Stomach smooth muscle (tissue), 2 donors: ENCODE measurements at regions not wholly inside any gene's neighbourhood (a gene's known extent, or its start where the extent isn't known, plus 50 kb on each side); places are given as distances from the start of the nearest gene placed in this dataset.

Source experiments
- H3K27ac ChIP-seq: one replicate; pipeline ENCODE4 v1.7.0; 2013; ENCODE audit warnings: mild to moderate bottlenecking, low read length, inconsistent platforms
- H3K27me3 ChIP-seq, 2 donors: one replicate each; pipeline ENCODE4 v1.7.0; 2013; ENCODE audit warnings: low read length in 2 of 2; ENCODE audit not compliant: insufficient read depth in 2 of 2, control insufficient read depth in 1 of 2
- H3K36me3 ChIP-seq, 2 donors: one replicate each; pipeline ENCODE4 v1.7.0; 2013; ENCODE audit warnings: low read length in 2 of 2; ENCODE audit not compliant: control insufficient read depth in 2 of 2, insufficient read depth in 2 of 2
- H3K4me1 ChIP-seq: one replicate; pipeline ENCODE4 v1.7.0; 2013; ENCODE audit warnings: low read length; ENCODE audit not compliant: control insufficient read depth, insufficient read depth
- H3K4me3 ChIP-seq, 2 donors: one replicate each; pipeline ENCODE4 v1.7.0; 2013; ENCODE audit warnings: low read length in 2 of 2
- H3K9ac ChIP-seq, 2 donors: one replicate each; pipeline ENCODE4 v1.7.0; 2013; ENCODE audit warnings: low read length in 2 of 2, mild to moderate bottlenecking in 1 of 2
- H3K9me3 ChIP-seq, 2 donors: one replicate each; pipeline ENCODE4 v1.7.0; 2013; ENCODE audit warnings: low read length in 2 of 2; ENCODE audit not compliant: control insufficient read depth in 2 of 2
- donor health status: healthy.
- donor health status: Pancreatic carcinoma.

GRCh38 chr10:88168171-88169036 lies 305.0 kb downstream of the PTEN start:
- Histone ChIP-seq H3K27me3 (no peaks in the 10 kb centered on the region), H3K4me3 (no peak overlapping the region), H3K9ac (no peak overlapping the region), H3K36me3 (no peaks in the 10 kb centered on the region), H3K9me3 (peaks cover 0 to 2% of the 10 kb centered on the region in 2 donors), H3K4me1 (no peaks in the 10 kb centered on the region), H3K27ac (no peak overlapping the region)

- H3K4me1 ChIP-seq = no peaks in the 10 kb centered on the region
- H3K9me3 ChIP-seq = peaks cover 0 to 2% of the 10 kb centered on the region in 2 donors
- no peaks in the 10 kb centered on the region for H3K27me3 ChIP-seq
- H3K9ac ChIP-seq = no peak overlapping the region
- no peaks in the 10 kb centered on the region for H3K36me3 ChIP-seq
- H3K4me3 ChIP-seq = no peak overlapping the region
- no peak overlapping the region for H3K27ac ChIP-seq
These were observed 305.6 kb downstream of the PTEN start for GRCh38 chr10:88169037-88169319.

- Histone ChIP-seq H3K27ac (no peak overlapping the region), H3K9ac (no peak overlapping the region), H3K9me3 (peaks cover 0 to 2% of the 10 kb centered on the region in 2 donors), H3K4me1 (no peaks in the 10 kb centered on the region), H3K4me3 (no peak overlapping the region), H3K36me3 (no peaks in the 10 kb centered on the region), H3K27me3 (no peaks in the 10 kb centered on the region)
These were observed 307.2 kb downstream of the PTEN start for GRCh38 chr10:88170628-88171027.

GRCh38 chr10:88172159-88172558 lies 308.7 kb downstream of the PTEN start:
- no peaks in the 10 kb centered on the region for H3K27me3 ChIP-seq
- peaks cover 0 to 2% of the 10 kb centered on the region in 2 donors for H3K9me3 ChIP-seq
- no peak overlapping the region for H3K27ac ChIP-seq
- no peak overlapping the region for H3K9ac ChIP-seq
- H3K4me1 ChIP-seq = no peaks in the 10 kb centered on the region
- no peak overlapping the region for H3K4me3 ChIP-seq
- no peaks in the 10 kb centered on the region for H3K36me3 ChIP-seq

- H3K9me3 ChIP-seq = peaks cover 0 to 7% of the 10 kb centered on the region in 2 donors
- no peak overlapping the region for H3K4me3 ChIP-seq
- no peak overlapping the region for H3K9ac ChIP-seq
- H3K36me3 ChIP-seq = no peaks in the 10 kb centered on the region
- no peak overlapping the region for H3K27ac ChIP-seq
- H3K4me1 ChIP-seq = no peaks in the 10 kb centered on the region
- no peaks in the 10 kb centered on the region for H3K27me3 ChIP-seq
These were observed 311.0 kb downstream of the PTEN start for GRCh38 chr10:88174391-88174790.

GRCh38 chr10:88178758-88179157 lies 315.3 kb downstream of the PTEN start:
- Histone ChIP-seq H3K36me3 (no peaks in the 10 kb centered on the region), H3K9me3 (peaks cover 0 to 7% of the 10 kb centered on the region in 2 donors), H3K9ac (no peak overlapping the region), H3K4me3 (no peak overlapping the region), H3K4me1 (no peaks in the 10 kb centered on the region), H3K27ac (no peak overlapping the region), H3K27me3 (no peaks in the 10 kb centered on the region)

- Histone ChIP-seq H3K4me1 (no peaks in the 10 kb centered on the region), H3K9ac (no peak overlapping the region), H3K27me3 (no peaks in the 10 kb centered on the region), H3K9me3 (peaks cover 0 to 7% of the 10 kb centered on the region in 2 donors), H3K4me3 (no peak overlapping the region), H3K36me3 (no peaks in the 10 kb centered on the region), H3K27ac (no peak overlapping the region)
These were observed 316.4 kb downstream of the PTEN start for GRCh38 chr10:88179831-88180230.

- peaks cover 0 to 7% of the 10 kb centered on the region in 2 donors for H3K9me3 ChIP-seq
- H3K27ac ChIP-seq = no peak overlapping the region
- H3K9ac ChIP-seq = no peak overlapping the region
- no peaks in the 10 kb centered on the region for H3K36me3 ChIP-seq
- H3K4me1 ChIP-seq = no peaks in the 10 kb centered on the region
- H3K27me3 ChIP-seq = no peaks in the 10 kb centered on the region
- H3K4me3 ChIP-seq = no peak overlapping the region
These were observed 318.6 kb downstream of the PTEN start for GRCh38 chr10:88181902-88182600.

- Histone ChIP-seq H3K27me3 (no peaks in the 10 kb centered on the region), H3K36me3 (no peaks in the 10 kb centered on the region), H3K27ac (no peak overlapping the region), H3K4me3 (no peak overlapping the region), H3K9ac (no peak overlapping the region), H3K4me1 (no peaks in the 10 kb centered on the region), H3K9me3 (peaks cover 0 to 5% of the 10 kb centered on the region in 2 donors)
These were observed 319.1 kb downstream of the PTEN start for GRCh38 chr10:88182601-88182930.

- H3K36me3 ChIP-seq = no peaks in the 10 kb centered on the region
- H3K4me3 ChIP-seq = no peak overlapping the region
- H3K27ac ChIP-seq = no peak overlapping the region
- no peaks in the 10 kb centered on the region for H3K9me3 ChIP-seq
- no peak overlapping the region for H3K9ac ChIP-seq
- no peaks in the 10 kb centered on the region for H3K27me3 ChIP-seq
- no peaks in the 10 kb centered on the region for H3K4me1 ChIP-seq
These were observed 321.3 kb downstream of the PTEN start for GRCh38 chr10:88184543-88185297.
